Upper lobe of left lung (tissue), 6 donors: ENCODE measurements at regions not wholly inside any gene's neighbourhood (a gene's known extent, or its start where the extent isn't known, plus 50 kb on each side); places are given as distances from the start of the nearest gene placed in this dataset.

Experiments used
- ATAC-seq, 2 donors: fragments of 200-7000 bp; cut with Tn5 transposase; one replicate each; pipeline ENCODE4 v1.9.1; 2022; ENCODE audit warnings: mild to moderate bottlenecking in 2 of 2, moderate library complexity in 2 of 2; ENCODE audit not compliant: low FRiP score in 2 of 2
- DNase-seq, 2 donors: peaks; one replicate each; pipeline ENCODE4 v3.0.0-alpha.2; 2019 to 2020
- H3K27ac ChIP-seq, 4 donors: fragments of 200-600 bp; sonication (generic); one replicate each; pipeline ENCODE4 v1.5.1; 2016 to 2019
- H3K27me3 ChIP-seq, 4 donors: fragments of 200-600 bp; sonication (generic); one replicate each; pipeline ENCODE4 v1.5.1; 2017 to 2019
- H3K36me3 ChIP-seq, 4 donors: fragments of 200-600 bp; sonication (generic); one replicate each; pipeline ENCODE4 v1.5.1; 2016 to 2019
- H3K4me1 ChIP-seq, 4 donors: fragments of 200-600 bp; sonication (generic); one replicate each; pipeline ENCODE4 v1.5.1; 2018 to 2019
- H3K4me3 ChIP-seq, 4 donors: fragments of 200-600 bp; sonication (generic); one replicate each; pipeline ENCODE4 v1.5.1; 2017 to 2019; ENCODE audit warnings: mild to moderate bottlenecking in 2 of 4, moderate library complexity in 1 of 4
- H3K9me3 ChIP-seq, 4 donors: fragments of 200-600 bp; sonication (generic); one replicate each; pipeline ENCODE4 v1.5.1; 2018 to 2019
- CTCF ChIP-seq, 6 experiments: fragments of 450-650 bp in 4 of 6; fragments of 200-600 bp in 2 of 6; sonication (generic) in 2 of 6; IDR thresholded peaks; one replicate each; pipeline ENCODE4 v1.5.1; 2016 to 2019; ENCODE audit warnings: antibody characterized with exemption in 6 of 6
- EP300 ChIP-seq, 4 donors: sonication (generic); formaldehyde crosslinking; IDR thresholded peaks; one replicate each; pipeline ENCODE4 v1.5.1; 2017; ENCODE audit warnings: antibody characterized with exemption in 4 of 4, control low read depth in 2 of 4
- POLR2A ChIP-seq, 4 donors: fragments of 450-650 bp; IDR thresholded peaks; one replicate each; pipeline ENCODE4 v1.5.1; 2016 to 2017; ENCODE audit warnings: antibody characterized with exemption in 4 of 4, mild to moderate bottlenecking in 2 of 4
- POLR2AphosphoS5 ChIP-seq, 2 donors: sonication (generic); formaldehyde crosslinking; IDR thresholded peaks; one replicate each; pipeline ENCODE4 v1.5.1; 2017; ENCODE audit warnings: antibody characterized with exemption in 2 of 2
- WGBS, 2 donors: methylation state at CpG; one replicate each; pipeline ENCODE4 v1.1.5; 2017 to 2018; 5-methylcytosine and 5-hydroxymethylcytosine counted together
- donor health status: DM: no; HTN: no; CAD: no; lungs with moderate emphysema.
- donor health status: DM: no; HTN: yes; CAD: no; lungs with severe emphysema.

- no peak for DNase-seq
- no peak for TF ChIP-seq POLR2AphosphoS5 (IDR thresholded peaks at IDR 0.05)
- TF ChIP-seq POLR2A (IDR thresholded peaks at IDR 0.05): no peak
- TF ChIP-seq EP300 (IDR thresholded peaks at IDR 0.05): no peak
- TF ChIP-seq CTCF (IDR thresholded peaks at IDR 0.05): no peak
Observed at GRCh38 chr11:28833169-28833568, 725.0 kb downstream of the METTL15 start.

GRCh38 chr11:28826807-28827206 lies 718.6 kb downstream of the METTL15 start:
- Histone ChIP-seq H3K4me1 (no peaks in the 10 kb centered on the region), H3K9me3 (peaks cover 0 to 8% (median 0%) of the 10 kb centered on the region in 4 donors), H3K27me3 (no peaks in the 10 kb centered on the region), H3K36me3 (no peaks in the 10 kb centered on the region), H3K27ac (no peak overlapping the region), H3K4me3 (no peak overlapping the region)
- DNase-seq (no peak), ATAC-seq (no peak)
- no peak for TF ChIP-seq POLR2A (IDR thresholded peaks at IDR 0.05)
- TF ChIP-seq EP300 (IDR thresholded peaks at IDR 0.05): no peak
- TF ChIP-seq POLR2AphosphoS5 (IDR thresholded peaks at IDR 0.05): no peak
- no peak for TF ChIP-seq CTCF (IDR thresholded peaks at IDR 0.05)
- WGBS, 2 donors: 93 to 95% methylated on average over 1 of the region's 1 CpG

More at GRCh38 chr11:28833169-28833568, 725.0 kb downstream of the METTL15 start:
- no peak for ATAC-seq
- H3K27me3 ChIP-seq: no peaks in the 10 kb centered on the region
- no peaks in the 10 kb centered on the region for H3K9me3 ChIP-seq
- H3K4me3 ChIP-seq: no peak overlapping the region
- H3K4me1 ChIP-seq: no peaks in the 10 kb centered on the region
- no peak overlapping the region for H3K27ac ChIP-seq
- no peaks in the 10 kb centered on the region for H3K36me3 ChIP-seq
- WGBS, 2 donors: 25 to 59% methylated on average over 2 of the region's 2 CpGs

- Histone ChIP-seq H3K9me3 (peaks cover 0 to 6% (median 0%) of the 10 kb centered on the region in 4 donors), H3K36me3 (no peaks in the 10 kb centered on the region), H3K27me3 (no peaks in the 10 kb centered on the region), H3K27ac (no peak overlapping the region), H3K4me1 (no peaks in the 10 kb centered on the region), H3K4me3 (no peak overlapping the region)
- DNase-seq (no peak), ATAC-seq (no peak)
- 68 to 83% methylated on average over 4 of the region's 4 CpGs for WGBS, 2 donors
- no peak for TF ChIP-seq POLR2AphosphoS5 (IDR thresholded peaks at IDR 0.05)
- TF ChIP-seq POLR2A (IDR thresholded peaks at IDR 0.05): no peak
- TF ChIP-seq EP300 (IDR thresholded peaks at IDR 0.05): no peak
- no peak for TF ChIP-seq CTCF (IDR thresholded peaks at IDR 0.05)
Observed at GRCh38 chr11:28822576-28822975, 714.4 kb downstream of the METTL15 start.

- Histone ChIP-seq H3K4me1 (no peaks in the 10 kb centered on the region), H3K27me3 (no peaks in the 10 kb centered on the region), H3K4me3 (no peak overlapping the region), H3K36me3 (no peaks in the 10 kb centered on the region), H3K9me3 (no peaks in the 10 kb centered on the region), H3K27ac (no peak overlapping the region)
- 73 to 75% methylated on average over 2 of the region's 2 CpGs for WGBS, 2 donors
- no peak for TF ChIP-seq POLR2AphosphoS5 (IDR thresholded peaks at IDR 0.05)
- TF ChIP-seq POLR2A (IDR thresholded peaks at IDR 0.05): no peak
- no peak for TF ChIP-seq CTCF (IDR thresholded peaks at IDR 0.05)
- TF ChIP-seq EP300 (IDR thresholded peaks at IDR 0.05): no peak
- DNase-seq (no peak), ATAC-seq (no peak)
Observed at GRCh38 chr11:28820296-28820989, 712.3 kb downstream of the METTL15 start.

GRCh38 chr11:28819741-28820140 lies 711.6 kb downstream of the METTL15 start:
- no peak for DNase-seq
- Histone ChIP-seq H3K36me3 (no peaks in the 10 kb centered on the region), H3K27ac (no peak overlapping the region), H3K4me1 (no peaks in the 10 kb centered on the region), H3K9me3 (no peaks in the 10 kb centered on the region), H3K27me3 (no peaks in the 10 kb centered on the region), H3K4me3 (no peak overlapping the region)
- 50 to 61% methylated on average over 4 of the region's 4 CpGs for WGBS, 2 donors
- ATAC-seq: no peak
- no peak for TF ChIP-seq POLR2A (IDR thresholded peaks at IDR 0.05)
- no peak for TF ChIP-seq POLR2AphosphoS5 (IDR thresholded peaks at IDR 0.05)
- TF ChIP-seq CTCF (IDR thresholded peaks at IDR 0.05): no peak
- no peak for TF ChIP-seq EP300 (IDR thresholded peaks at IDR 0.05)
